WTC11 (cell line): ENCODE measurements at regions not wholly inside any gene's neighbourhood (a gene's known extent, or its start where the extent isn't known, plus 50 kb on each side); places are given as distances from the start of the nearest gene placed in this dataset.
A peak's percentile ranks its signal among the peaks of the same experiment; 100 is the strongest.

ENCODE experiments used
- ATAC-seq: fragments of 200-7000 bp; cut with Tn5 transposase; 2 replicates; pipeline ENCODE4 v1.10.0; 2021; ENCODE audit warnings: mild to moderate bottlenecking, moderate library complexity
- CTCF ChIA-PET: fragments of 300-600 bp; sonication (Branson Sonifier 250); formaldehyde crosslinking; loops from one replicate; lab custom pipeline; 2021; ENCODE audit warnings: antibody characterized with exemption; lab: Charles Lee
- POLR2A ChIA-PET: fragments of 350-600 bp; sonication (Branson Sonifier 250); formaldehyde crosslinking; loops from one replicate; lab custom pipeline; 2021; ENCODE audit warnings: antibody characterized with exemption; lab: Charles Lee
- DNase-seq: peaks from one replicate; pipeline ENCODE4 v3.0.0; 2021; ENCODE audit warnings: low spot score
- H3K27ac Mint-ChIP-seq: 2 replicates; pipeline ENCODE4 v1.8.0; 2021; ENCODE audit warnings: mixed read lengths
- H3K27me3 Mint-ChIP-seq: 2 replicates; pipeline ENCODE4 v1.8.0; 2021; ENCODE audit warnings: low read depth, mild to moderate bottlenecking, moderate library complexity, mixed read lengths
- H3K36me3 Mint-ChIP-seq: 2 replicates; pipeline ENCODE4 v1.8.0; 2021; ENCODE audit warnings: mixed read lengths
- H3K4me1 Mint-ChIP-seq: 2 replicates; pipeline ENCODE4 v1.8.0; 2022; ENCODE audit warnings: mixed read lengths
- H3K4me3 Mint-ChIP-seq: 2 replicates; pipeline ENCODE4 v1.8.0; 2021; ENCODE audit warnings: mild to moderate bottlenecking, moderate library complexity, mixed read lengths
- H3K9me3 Mint-ChIP-seq: 2 replicates; pipeline ENCODE4 v1.8.0; 2021; ENCODE audit warnings: mixed read lengths
- ATF1 ChIP-seq: sonication (generic); formaldehyde crosslinking; IDR thresholded peaks from 2 replicates; pipeline ENCODE4 v1.8.1; 2023; ENCODE audit warnings: mild to moderate bottlenecking, moderate library complexity, missing genetic modification reagents
- CBFB ChIP-seq: sonication (generic); formaldehyde crosslinking; IDR thresholded peaks from 2 replicates; pipeline ENCODE4 v1.8.1; 2022; ENCODE audit warnings: mild to moderate bottlenecking, low read depth, missing genetic modification reagents
- CDX4 ChIP-seq: fragments of 250-450 bp; sonication (Bioruptor Pico); IDR thresholded peaks from 2 replicates; pipeline ENCODE4 v1.9.0; 2021; ENCODE audit warnings: moderate library complexity, mild to moderate bottlenecking, inconsistent platforms, borderline replicate concordance
- CREB1 ChIP-seq: sonication (generic); formaldehyde crosslinking; IDR thresholded peaks from 2 replicates; pipeline ENCODE4 v1.8.0; 2023; ENCODE audit warnings: mild to moderate bottlenecking, missing genetic modification reagents
- CREM ChIP-seq: sonication (generic); formaldehyde crosslinking; IDR thresholded peaks from 2 replicates; pipeline ENCODE4 v1.8.1; 2022; ENCODE audit warnings: mild to moderate bottlenecking, missing genetic modification reagents, moderate library complexity
- CTCF ChIP-seq: fragments of 200-600 bp; IDR thresholded peaks from 2 replicates; pipeline ENCODE4 v1.8.0; 2022; ENCODE audit warnings: antibody characterized with exemption
- ERG ChIP-seq: fragments of 250-450 bp; sonication (Bioruptor Pico); IDR thresholded peaks from 2 replicates; pipeline ENCODE4 v1.8.0; 2021; ENCODE audit warnings: mild to moderate bottlenecking
- ETV6 ChIP-seq: sonication (generic); formaldehyde crosslinking; IDR thresholded peaks from 2 replicates; pipeline ENCODE4 v1.8.1; 2022; ENCODE audit warnings: mild to moderate bottlenecking, missing genetic modification reagents
- GTF2I ChIP-seq: fragments of 250-450 bp; sonication (Bioruptor Pico); conservative IDR thresholded peaks from 2 replicates; pipeline ENCODE4 v1.4.0; 2021; ENCODE audit warnings: mild to moderate bottlenecking
- IRF1 ChIP-seq: sonication (generic); formaldehyde crosslinking; IDR thresholded peaks from 2 replicates; pipeline ENCODE4 v1.8.0; 2023; ENCODE audit warnings: missing genetic modification reagents
- KAT7 ChIP-seq: sonication (generic); formaldehyde crosslinking; IDR thresholded peaks from 2 replicates; pipeline ENCODE4 v1.8.1; 2023; ENCODE audit warnings: missing genetic modification reagents, mild to moderate bottlenecking, borderline replicate concordance
- MXD4 ChIP-seq: fragments of 250-450 bp; sonication (Bioruptor Pico); IDR thresholded peaks from 2 replicates; pipeline ENCODE4 v1.8.0; 2021; ENCODE audit warnings: mild to moderate bottlenecking, moderate library complexity, borderline replicate concordance
- NFATC4 ChIP-seq: fragments of 250-450 bp; sonication (Bioruptor Pico); IDR thresholded peaks from 2 replicates; pipeline ENCODE4 v1.9.0; 2021; ENCODE audit warnings: mild to moderate bottlenecking
- NFYB ChIP-seq: sonication (generic); formaldehyde crosslinking; conservative IDR thresholded peaks from 2 replicates; pipeline ENCODE4 v1.8.0; 2022; ENCODE audit warnings: low read depth, missing genetic modification reagents
- NR2C2 ChIP-seq: sonication (generic); formaldehyde crosslinking; IDR thresholded peaks from 2 replicates; pipeline ENCODE4 v1.8.0; 2022; ENCODE audit warnings: mild to moderate bottlenecking, missing genetic modification reagents
- OVOL2 ChIP-seq: fragments of 250-450 bp; sonication (Bioruptor Pico); IDR thresholded peaks from 2 replicates; pipeline ENCODE4 v1.9.0; 2021; ENCODE audit warnings: mild to moderate bottlenecking, borderline replicate concordance
- RELA ChIP-seq: sonication (generic); formaldehyde crosslinking; IDR thresholded peaks from 2 replicates; pipeline ENCODE4 v1.8.1; 2022; ENCODE audit warnings: missing genetic modification reagents, mild to moderate bottlenecking, borderline replicate concordance
- SMAD4 ChIP-seq: sonication (generic); formaldehyde crosslinking; IDR thresholded peaks from 2 replicates; pipeline ENCODE4 v1.8.0; 2022; ENCODE audit warnings: mild to moderate bottlenecking, missing genetic modification reagents
- SOX15 ChIP-seq: fragments of 250-450 bp; sonication (Bioruptor Pico); IDR thresholded peaks from 2 replicates; pipeline ENCODE4 v1.9.0; 2021; ENCODE audit warnings: mild to moderate bottlenecking
- USF1 ChIP-seq: sonication (generic); formaldehyde crosslinking; IDR thresholded peaks from 2 replicates; pipeline ENCODE4 v1.8.0; 2022; ENCODE audit warnings: mild to moderate bottlenecking, missing genetic modification reagents
- ZBTB21 ChIP-seq: sonication (generic); formaldehyde crosslinking; IDR thresholded peaks from 2 replicates; pipeline ENCODE4 v1.8.1; 2023; ENCODE audit warnings: mild to moderate bottlenecking, missing genetic modification reagents, borderline replicate concordance
- ZNF138 ChIP-seq: sonication (generic); formaldehyde crosslinking; conservative IDR thresholded peaks from 2 replicates; pipeline ENCODE4 v1.8.1; 2022; ENCODE audit warnings: mild to moderate bottlenecking, moderate library complexity, missing genetic modification reagents
- ZNF263 ChIP-seq: sonication (generic); formaldehyde crosslinking; IDR thresholded peaks from 2 replicates; pipeline ENCODE4 v1.8.1; 2022; ENCODE audit warnings: low read depth, mild to moderate bottlenecking, moderate library complexity, missing genetic modification reagents
- ZNF317 ChIP-seq: sonication (generic); formaldehyde crosslinking; IDR thresholded peaks from 2 replicates; pipeline ENCODE4 v1.8.1; 2023; ENCODE audit warnings: low read depth, mild to moderate bottlenecking, moderate library complexity, missing genetic modification reagents, borderline replicate concordance
- ZNF396 ChIP-seq: fragments of 250-450 bp; sonication (Bioruptor Pico); IDR thresholded peaks from 2 replicates; pipeline ENCODE4 v1.8.0; 2021; ENCODE audit warnings: mild to moderate bottlenecking, moderate library complexity, borderline replicate concordance
- ZNF423 ChIP-seq: fragments of 250-450 bp; sonication (Bioruptor Pico); IDR thresholded peaks from 2 replicates; pipeline ENCODE4 v2.1.2; 2022; ENCODE audit warnings: mild to moderate bottlenecking, moderate library complexity
- ZNF671 ChIP-seq: fragments of 250-450 bp; sonication (Bioruptor Pico); IDR thresholded peaks from 2 replicates; pipeline ENCODE4 v1.8.0; 2021; ENCODE audit warnings: mild to moderate bottlenecking

DNA sequence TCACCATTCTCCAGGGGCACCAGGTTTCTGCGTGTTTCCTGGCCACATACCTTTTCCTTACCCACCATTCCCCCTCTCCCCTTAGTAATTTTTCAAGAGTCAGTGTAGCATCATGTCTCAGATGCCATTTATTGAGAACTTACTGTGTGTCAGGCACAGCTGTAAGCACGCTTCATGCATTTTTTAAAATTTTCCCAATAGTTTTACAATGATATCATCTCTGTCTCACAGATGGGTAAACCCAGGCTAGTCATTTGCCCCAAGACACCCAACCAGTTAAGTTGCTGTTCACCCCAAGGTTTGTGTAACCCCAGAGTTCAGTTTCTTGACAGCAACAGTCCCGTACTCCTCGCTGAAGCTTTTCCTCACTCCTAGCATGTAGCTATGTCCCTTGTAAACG, 56.4 kb upstream of the IRX3 start:
- ATAC-seq: no peak
- no peak for DNase-seq
- ChIA-PET POLR2A (interaction anchor here (1.2 kb wide), 1 partner anchor 12 kb away, joined by 4 read pairs; no protein-coding TSS in a partner anchor), CTCF (no interaction called here)
- Mint-ChIP-seq H3K4me1 (peaks cover 36% of the 10 kb centered on the region), H3K36me3 (no peaks in the 10 kb centered on the region), H3K27ac (no peak overlapping the region)
- TF ChIP-seq ZNF671 (CRISPR knock-in tag) (no peak), ETV6 (CRISPR knock-in tag) (no peak), ZNF317 (CRISPR knock-in tag) (no peak), CBFB (CRISPR knock-in tag) (no peak), CREB1 (CRISPR knock-in tag) (no peak), ATF1 (CRISPR knock-in tag) (no peak), ERG (CRISPR knock-in tag) (no peak), SMAD4 (no peak), GTF2I (CRISPR knock-in tag) (no peak), OVOL2 (CRISPR knock-in tag) (no peak), IRF1 (no peak), ZNF138 (CRISPR knock-in tag) (no peak), RELA (no peak), USF1 (no peak), SOX15 (CRISPR knock-in tag) (no peak)
- TF ChIP-seq, all 79 proteins: peak for 0
- H3K4me3 Mint-ChIP-seq: no peak overlapping the region
- peaks cover 73% of the 10 kb centered on the region for H3K27me3 Mint-ChIP-seq
- H3K9me3 Mint-ChIP-seq: 0 out of 2 replicates have a peak, but pooled peaks cover 3% of the 10 kb centered on the region

DNA sequence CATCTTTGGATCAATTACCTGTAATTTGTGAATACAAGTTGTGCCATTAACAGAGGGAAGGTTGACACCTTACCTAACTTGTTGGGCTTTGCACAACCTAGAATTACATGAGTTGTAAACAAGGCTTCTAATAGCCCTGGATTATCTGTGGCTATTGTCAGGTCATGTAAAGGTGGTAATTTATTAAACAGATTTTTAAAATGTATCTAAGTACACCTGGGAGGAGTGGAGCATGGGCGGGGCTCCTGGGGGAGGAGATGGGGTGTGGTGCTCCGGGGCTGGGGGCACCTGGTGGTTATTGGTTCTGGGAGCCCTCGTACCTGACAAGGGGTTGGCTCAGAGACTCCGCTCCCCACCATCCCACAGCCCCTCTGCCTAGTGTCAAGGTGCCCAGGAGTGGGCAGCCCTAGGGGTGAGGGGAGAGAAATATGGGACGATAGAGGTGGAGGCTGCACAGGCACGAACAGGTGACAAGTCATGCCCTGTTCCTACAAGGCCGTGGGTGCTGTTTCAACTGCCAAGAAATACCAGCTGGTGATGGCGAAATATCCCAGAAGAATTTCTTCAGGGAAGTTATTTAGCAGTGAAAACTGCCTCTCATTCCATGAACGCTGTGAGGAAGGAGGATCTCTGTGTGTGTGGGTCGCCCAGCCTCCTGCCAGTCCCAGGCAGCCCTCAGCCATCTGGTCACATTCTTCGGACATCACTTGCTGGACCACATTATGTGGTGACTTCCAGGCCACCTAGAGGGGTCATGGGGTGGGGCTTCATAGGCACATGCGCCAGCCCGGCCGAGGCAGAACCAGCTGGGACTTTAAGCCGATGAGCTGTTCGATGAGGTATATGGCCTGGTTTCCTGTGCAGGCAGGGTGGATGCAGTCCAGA, 55.5 kb upstream of the IRX3 start:
- no peak for ATAC-seq
- CTCF ChIA-PET: no interaction called here

GRCh38 chr16:54340531-54340930, 53.9 kb upstream of the IRX3 start:
- ChIA-PET POLR2A (no interaction called here), CTCF (no interaction called here)
- peaks cover 87% of the 10 kb centered on the region for H3K27me3 Mint-ChIP-seq
- no peak; the same call in 1 of the 2 replicates for ATAC-seq
- DNase-seq: no peak
- TF ChIP-seq NFATC4: no peak
- no peak for TF ChIP-seq NR2C2
- no peak for TF ChIP-seq ZNF263 (CRISPR knock-in tag)
- TF ChIP-seq CDX4 (CRISPR knock-in tag): no peak
- TF ChIP-seq NFYB (CRISPR knock-in tag): no peak
- TF ChIP-seq ZNF396 (CRISPR knock-in tag): no peak
- no peak for TF ChIP-seq KAT7 (CRISPR knock-in tag)
- no peak for TF ChIP-seq CREM (CRISPR knock-in tag)
- no peak for TF ChIP-seq MXD4 (CRISPR knock-in tag)
- no peak for TF ChIP-seq CTCF
- H3K36me3 Mint-ChIP-seq: no peaks in the 10 kb centered on the region
- 0 out of 2 replicates have a peak, but pooled peaks cover 3% of the 10 kb centered on the region for H3K9me3 Mint-ChIP-seq
- no peak overlapping the region for H3K4me3 Mint-ChIP-seq
- no peak overlapping the region for H3K27ac Mint-ChIP-seq
- H3K4me1 Mint-ChIP-seq: peaks cover 46% of the 10 kb centered on the region

More for the DNA sequence above, 55.5 kb upstream of the IRX3 start:
- TF ChIP-seq SOX15 (CRISPR knock-in tag): no peak
- TF ChIP-seq SMAD4: no peak
- TF ChIP-seq ZNF423: no peak
- no peak for TF ChIP-seq ZBTB21 (CRISPR knock-in tag)
- Mint-ChIP-seq H3K36me3 (no peaks in the 10 kb centered on the region), H3K4me1 (peaks cover 36% of the 10 kb centered on the region), H3K27me3 (peaks cover 82% of the 10 kb centered on the region), H3K9me3 (0 out of 2 replicates have a peak, but pooled peaks cover 3% of the 10 kb centered on the region), H3K4me3 (0 out of 2 replicates have a peak overlapping the region, but pooled peaks have one; percentile 2), H3K27ac (no peak overlapping the region; the same call in 1 of the 2 replicates)
- no peak for DNase-seq
- POLR2A ChIA-PET: interaction anchor here (1.2 kb wide), 1 partner anchor 11 kb away, joined by 4 read pairs; no protein-coding TSS in a partner anchor
